ENCODE measurements at regions not wholly inside any gene's neighbourhood (a gene's known extent, or its start where the extent isn't known, plus 50 kb on each side); places are given as distances from the start of the nearest gene placed in this dataset.
"Not testable (repeated sequence)": the region's sequence is repeated elsewhere in the genome, so short reads cannot be mapped to it uniquely, and the experiment has no call there.

- TF ChIP-seq CTCF (IDR thresholded peaks at IDR 0.05 in 8 of 11, conservative IDR thresholded peaks at IDR 0.05 in 3 of 11); POLR2A (IDR thresholded peaks at IDR 0.05); POLR2AphosphoS5 (IDR thresholded peaks at IDR 0.05): not testable (repeated sequence)
Observed at GRCh38 chr21:10431995-10432394, 89.4 kb upstream of the TPTE start.
